SK-N-SH treated with all-trans-retinoic acid at 6 μM for 48 hours (cell line): ENCODE measurements at regions not wholly inside any gene's neighbourhood (a gene's known extent, or its start where the extent isn't known, plus 50 kb on each side); places are given as distances from the start of the nearest gene placed in this dataset.
"Not testable (repeated sequence)": the region's sequence is repeated elsewhere in the genome, so short reads cannot be mapped to it uniquely, and the experiment has no call there.

Source experiments
- TCF4 ChIP-seq: fragments of 250-450 bp; sonication (Bioruptor Pico); IDR thresholded peaks from 2 replicates; pipeline ENCODE4 v1.8.0; 2021; ENCODE audit warnings: mild to moderate bottlenecking, moderate library complexity, borderline replicate concordance
- TOX ChIP-seq: fragments of 250-450 bp; sonication (Bioruptor Pico); IDR thresholded peaks from 2 replicates; pipeline ENCODE4 v1.8.0; 2021; ENCODE audit warnings: mild to moderate bottlenecking, moderate library complexity, borderline replicate concordance
- TF ChIP-seq, protein P1 (sequence below): fragments of 250-450 bp; sonication (Bioruptor Pico); IDR thresholded peaks from 2 replicates; pipeline ENCODE4 v1.8.0; 2020; ENCODE audit warnings: mild to moderate bottlenecking, moderate library complexity, borderline replicate concordance

DNA sequence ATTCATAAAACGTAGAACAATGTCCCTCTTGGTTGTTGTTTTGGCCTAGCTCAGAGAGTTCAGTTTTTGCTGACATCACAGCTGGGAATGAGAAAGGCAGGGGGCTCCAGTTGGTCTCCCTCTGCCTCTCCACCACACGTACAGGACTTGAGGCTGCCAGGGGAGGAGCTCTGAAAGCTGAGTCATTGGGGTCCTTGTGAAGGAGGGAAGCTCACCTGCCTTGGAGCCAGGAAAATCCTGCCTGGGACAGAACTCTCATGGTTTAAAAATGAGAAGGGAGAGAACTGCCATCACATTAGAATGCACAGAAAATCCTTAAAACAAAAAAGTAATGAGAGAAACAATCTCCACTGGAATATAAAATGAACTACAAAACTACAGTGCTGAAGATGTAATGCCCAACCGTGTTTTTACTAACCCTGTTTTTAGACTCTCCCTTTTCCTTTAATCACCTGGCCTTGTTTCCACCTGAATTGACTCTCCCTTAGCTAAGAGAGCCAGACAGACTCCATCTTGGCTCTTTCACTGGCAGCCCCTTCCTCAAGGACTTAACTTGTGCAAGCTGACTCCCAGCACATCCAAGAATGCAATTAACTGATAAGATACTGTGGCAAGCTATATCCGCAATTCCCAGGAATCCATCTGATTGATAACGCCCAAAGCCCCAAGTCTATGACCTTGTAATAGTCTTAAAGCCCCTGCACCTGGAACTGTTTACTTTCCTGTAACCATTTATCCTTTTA, 58.6 kb upstream of the TARP start:
- not testable (repeated sequence) for TF ChIP-seq TOX (CRISPR knock-in tag); TCF4
- TF ChIP-seq, protein P1, sequence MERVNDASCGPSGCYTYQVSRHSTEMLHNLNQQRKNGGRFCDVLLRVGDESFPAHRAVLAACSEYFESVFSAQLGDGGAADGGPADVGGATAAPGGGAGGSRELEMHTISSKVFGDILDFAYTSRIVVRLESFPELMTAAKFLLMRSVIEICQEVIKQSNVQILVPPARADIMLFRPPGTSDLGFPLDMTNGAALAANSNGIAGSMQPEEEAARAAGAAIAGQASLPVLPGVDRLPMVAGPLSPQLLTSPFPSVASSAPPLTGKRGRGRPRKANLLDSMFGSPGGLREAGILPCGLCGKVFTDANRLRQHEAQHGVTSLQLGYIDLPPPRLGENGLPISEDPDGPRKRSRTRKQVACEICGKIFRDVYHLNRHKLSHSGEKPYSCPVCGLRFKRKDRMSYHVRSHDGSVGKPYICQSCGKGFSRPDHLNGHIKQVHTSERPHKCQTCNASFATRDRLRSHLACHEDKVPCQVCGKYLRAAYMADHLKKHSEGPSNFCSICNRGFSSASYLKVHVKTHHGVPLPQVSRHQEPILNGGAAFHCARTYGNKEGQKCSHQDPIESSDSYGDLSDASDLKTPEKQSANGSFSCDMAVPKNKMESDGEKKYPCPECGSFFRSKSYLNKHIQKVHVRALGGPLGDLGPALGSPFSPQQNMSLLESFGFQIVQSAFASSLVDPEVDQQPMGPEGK (CRISPR knock-in tag), result not testable (repeated sequence)
